ENCODE measurements at regions not wholly inside any gene's neighbourhood (a gene's known extent, or its start where the extent isn't known, plus 50 kb on each side); places are given as distances from the start of the nearest gene placed in this dataset.

DNA sequence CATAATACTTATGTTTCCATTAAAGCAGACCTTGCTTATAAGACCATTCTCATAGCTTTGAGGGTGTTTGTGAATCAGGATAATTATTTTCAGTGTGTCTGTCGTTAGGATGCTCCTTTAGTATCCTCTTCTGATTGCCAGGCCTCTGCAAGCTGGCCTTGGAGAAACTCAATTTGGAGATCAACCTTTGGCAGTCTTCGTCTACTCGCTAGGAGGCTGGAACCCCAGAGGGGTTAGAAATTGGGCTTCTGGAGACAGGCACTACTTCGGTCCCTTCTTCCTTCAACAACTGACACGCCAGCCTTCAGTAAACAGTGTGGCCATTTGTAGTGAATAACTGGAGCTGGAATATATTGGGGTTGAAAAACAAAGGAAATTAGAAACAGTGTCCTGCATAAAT lies 100.8 kb upstream of the CITED2 start (continued):
- TF ChIP-seq, protein P1, sequence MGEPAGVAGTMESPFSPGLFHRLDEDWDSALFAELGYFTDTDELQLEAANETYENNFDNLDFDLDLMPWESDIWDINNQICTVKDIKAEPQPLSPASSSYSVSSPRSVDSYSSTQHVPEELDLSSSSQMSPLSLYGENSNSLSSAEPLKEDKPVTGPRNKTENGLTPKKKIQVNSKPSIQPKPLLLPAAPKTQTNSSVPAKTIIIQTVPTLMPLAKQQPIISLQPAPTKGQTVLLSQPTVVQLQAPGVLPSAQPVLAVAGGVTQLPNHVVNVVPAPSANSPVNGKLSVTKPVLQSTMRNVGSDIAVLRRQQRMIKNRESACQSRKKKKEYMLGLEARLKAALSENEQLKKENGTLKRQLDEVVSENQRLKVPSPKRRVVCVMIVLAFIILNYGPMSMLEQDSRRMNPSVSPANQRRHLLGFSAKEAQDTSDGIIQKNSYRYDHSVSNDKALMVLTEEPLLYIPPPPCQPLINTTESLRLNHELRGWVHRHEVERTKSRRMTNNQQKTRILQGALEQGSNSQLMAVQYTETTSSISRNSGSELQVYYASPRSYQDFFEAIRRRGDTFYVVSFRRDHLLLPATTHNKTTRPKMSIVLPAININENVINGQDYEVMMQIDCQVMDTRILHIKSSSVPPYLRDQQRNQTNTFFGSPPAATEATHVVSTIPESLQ (CRISPR knock-in tag; IDR thresholded peaks at IDR 0.05) = no peak
- TF ChIP-seq ADNP (tag; IDR thresholded peaks at IDR 0.05) (peak; percentile 0; the same call in 1 of the 2 replicates), CHD2 (IDR thresholded peaks at IDR 0.05; ENCODE audit: low read depth, low read length) (no peak), ZNF79 (CRISPR knock-in tag; IDR thresholded peaks at IDR 0.05; ENCODE audit: low read depth) (peak; percentile 21; the same call in 1 of the 2 replicates)

DNA sequence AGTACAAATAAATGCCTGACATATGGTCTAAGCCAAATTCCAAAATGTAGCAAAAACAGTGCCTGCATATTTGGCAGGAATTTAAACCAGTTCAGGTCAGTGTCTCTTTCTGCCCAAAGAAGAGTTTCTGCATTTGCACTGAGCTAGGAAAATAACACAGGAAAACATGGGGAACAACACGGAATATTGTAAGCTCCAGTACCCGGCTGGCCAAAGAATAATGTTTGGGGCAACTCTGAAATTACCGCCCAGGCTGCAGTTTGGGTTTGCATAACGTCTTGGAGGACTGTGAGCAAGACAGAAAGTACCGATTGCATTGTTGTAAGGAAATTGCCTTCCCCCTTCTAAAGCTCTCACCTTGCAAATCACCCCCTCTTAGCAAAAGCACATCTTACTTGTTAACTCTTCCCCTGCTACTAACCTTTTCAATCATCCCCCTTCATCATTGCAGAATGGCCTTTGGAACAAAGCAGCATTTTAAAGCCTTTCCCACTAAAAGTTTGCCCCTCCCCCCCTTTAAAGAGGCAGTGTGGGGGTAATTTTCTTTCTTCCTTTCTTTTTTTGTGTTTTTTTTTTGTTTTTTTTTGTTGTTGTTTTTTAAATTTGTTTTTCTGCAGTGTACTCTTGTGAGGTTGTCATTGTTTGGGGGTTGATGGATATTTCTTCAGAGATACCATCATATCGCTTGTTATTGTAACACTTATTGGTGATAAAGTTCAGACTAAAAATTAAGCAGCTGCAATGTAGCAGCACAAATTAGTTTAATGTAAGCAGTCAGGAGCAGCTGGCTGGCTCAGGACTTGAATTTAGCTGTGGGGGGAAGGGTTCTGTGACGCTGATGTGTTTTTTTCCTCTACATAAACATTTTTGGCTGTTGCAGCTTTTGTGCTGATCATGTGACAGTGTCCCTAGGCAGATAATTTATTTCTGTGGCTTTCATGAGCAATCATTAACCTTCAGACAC lies 100.0 kb upstream of the CITED2 start:
- ATAC-seq (peak; percentile 48), FAIRE-seq (peak; percentile 62), DNase-seq (ENCODE audit: extremely low read depth in 1 of 4, low spot score in 3 of 4) (peak; percentile 31 to 63 (median 41))
- Histone ChIP-seq H4K20me1 (replicated peaks; ENCODE audit: control insufficient read depth, insufficient read depth, low read length) (no peaks in the 10 kb centered on the region), H3K4me1 (replicated peaks in 1 of 2; ENCODE audit: control insufficient read depth in 2 of 2, insufficient read depth in 2 of 2, low read length in 2 of 2) (peaks cover 14 to 35% of the 10 kb centered on the region in 2 experiments), H3K27me3 (ENCODE audit: control insufficient read depth in 2 of 2, insufficient read depth in 2 of 2, low read length in 2 of 2) (no peaks in the 10 kb centered on the region), H3K9ac (ENCODE audit: insufficient read depth in 1 of 2, low read depth in 2 of 2, low read length in 2 of 2) (peak overlapping the region; percentile 53 to 60; a peak in 3 of 4 replicates), H3K27ac (ENCODE audit: extremely low read depth, low read depth, low read length) (peak overlapping the region; percentile 51), H3K36me3 (ENCODE audit: control insufficient read depth, insufficient read depth, low read length) (no peaks in the 10 kb centered on the region), H2AFZ (ENCODE audit: low read depth, low read length) (peak overlapping the region; percentile 99), H3K9me1 (ENCODE audit: control insufficient read depth, insufficient read depth, low read length) (no peaks in the 10 kb centered on the region), H3K79me2 (ENCODE audit: control insufficient read depth, insufficient read depth, low read length) (no peaks in the 10 kb centered on the region), H3K4me3 (peak overlapping the region; percentile 0; the same call in 1 of the 2 replicates), H3K4me2 (ENCODE audit: insufficient read depth, low read length) (peak overlapping the region; percentile 71), H3K9me3 (replicated peaks; ENCODE audit: control insufficient read depth, insufficient read depth, low read depth, low read length) (no peaks in the 10 kb centered on the region)
- 13% methylated on average over 7 of the region's 7 CpGs for WGBS (ENCODE audit: insufficient coverage, low coverage, missing lambda C conversion rate)
- in situ Hi-C loops (cut with MboI) = no loop called here
- POLR2A ChIA-PET = interaction anchor here (0.7 to 3.5 kb wide), 5 partner anchors 15 to 99 kb away, joined by 3 to 17 read pairs (median 4); partner anchors contain the start of gene CITED2
- CTCF ChIA-PET (ENCODE audit: low intra/inter-chr PET ratio) = no interaction called here
- no TSS peak for BruUV-seq (replicated peaks)
- intact Hi-C loops (cut with micrococcal nuclease) = loop anchor here (2.0 kb wide), 1 partner anchor 30 kb away; no protein-coding TSS in a partner anchor
- TF ChIP-seq SLC30A9 (CRISPR knock-in tag; IDR thresholded peaks at IDR 0.05) (no peak), HMGN3 (IDR thresholded peaks at IDR 0.05; ENCODE audit: borderline replicate concordance, extremely low read depth, insufficient read length, low read depth, low read length) (no peak), ADNP (tag; IDR thresholded peaks at IDR 0.05) (0 out of 2 replicates have a peak, but pooled peaks have one; percentile 5), TCFL5 (CRISPR knock-in tag; conservative IDR thresholded peaks at IDR 0.05) (no peak), HNRNPUL1 (IDR thresholded peaks at IDR 0.05; ENCODE audit: low read length) (no peak), SREBF2 (CRISPR knock-in tag; IDR thresholded peaks at IDR 0.05) (no peak), BMI1 (IDR thresholded peaks at IDR 0.05; ENCODE audit: low read length) (no peak), FOXK1 (CRISPR knock-in tag; IDR thresholded peaks at IDR 0.05; ENCODE audit: borderline replicate concordance) (no peak), CBX2 (IDR thresholded peaks at IDR 0.05; ENCODE audit: insufficient read depth, low read length, poor library complexity, severe bottlenecking) (no peak), POLR3A (IDR thresholded peaks at IDR 0.05; ENCODE audit: borderline replicate concordance, extremely low read depth, insufficient read depth, insufficient read length) (no peak)
- TF ChIP-seq, protein P2, sequence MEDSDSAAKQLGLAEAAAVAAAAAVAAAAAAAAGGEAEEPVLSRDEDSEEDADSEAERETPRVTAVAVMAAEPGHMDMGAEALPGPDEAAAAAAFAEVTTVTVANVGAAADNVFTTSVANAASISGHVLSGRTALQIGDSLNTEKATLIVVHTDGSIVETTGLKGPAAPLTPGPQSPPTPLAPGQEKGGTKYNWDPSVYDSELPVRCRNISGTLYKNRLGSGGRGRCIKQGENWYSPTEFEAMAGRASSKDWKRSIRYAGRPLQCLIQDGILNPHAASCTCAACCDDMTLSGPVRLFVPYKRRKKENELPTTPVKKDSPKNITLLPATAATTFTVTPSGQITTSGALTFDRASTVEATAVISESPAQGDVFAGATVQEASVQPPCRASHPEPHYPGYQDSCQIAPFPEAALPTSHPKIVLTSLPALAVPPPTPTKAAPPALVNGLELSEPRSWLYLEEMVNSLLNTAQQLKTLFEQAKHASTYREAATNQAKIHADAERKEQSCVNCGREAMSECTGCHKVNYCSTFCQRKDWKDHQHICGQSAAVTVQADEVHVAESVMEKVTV (CRISPR knock-in tag; IDR thresholded peaks at IDR 0.05) = no peak
- TF ChIP-seq, protein P3, sequence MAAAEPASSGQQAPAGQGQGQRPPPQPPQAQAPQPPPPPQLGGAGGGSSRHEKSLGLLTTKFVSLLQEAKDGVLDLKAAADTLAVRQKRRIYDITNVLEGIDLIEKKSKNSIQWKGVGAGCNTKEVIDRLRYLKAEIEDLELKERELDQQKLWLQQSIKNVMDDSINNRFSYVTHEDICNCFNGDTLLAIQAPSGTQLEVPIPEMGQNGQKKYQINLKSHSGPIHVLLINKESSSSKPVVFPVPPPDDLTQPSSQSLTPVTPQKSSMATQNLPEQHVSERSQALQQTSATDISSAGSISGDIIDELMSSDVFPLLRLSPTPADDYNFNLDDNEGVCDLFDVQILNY (CRISPR knock-in tag; IDR thresholded peaks at IDR 0.05) = no peak

Data from K562 (cell line).